ENCODE measurements at regions not wholly inside any gene's neighbourhood (a gene's known extent, or its start where the extent isn't known, plus 50 kb on each side); places are given as distances from the start of the nearest gene placed in this dataset.

- TF ChIP-seq CTCF (IDR thresholded peaks at IDR 0.05): no peak
- no peak for TF ChIP-seq POLR2A (IDR thresholded peaks at IDR 0.05)
These were observed 649.1 kb downstream of the BNC2 start for GRCh38 chr9:16221366-16221765.

All from tibial nerve (tissue), 3 donors.